ENCODE measurements at regions not wholly inside any gene's neighbourhood (a gene's known extent, or its start where the extent isn't known, plus 50 kb on each side); places are given as distances from the start of the nearest gene placed in this dataset.
"Not testable (repeated sequence)": the region's sequence is repeated elsewhere in the genome, so short reads cannot be mapped to it uniquely, and the experiment has no call there.

- WGBS, 2 experiments = 80 to 84% methylated on average over 6 of the region's 8 CpGs
- not testable (repeated sequence) for H3K36me3 ChIP-seq (ENCODE audit: control insufficient read depth, insufficient read depth, low read length)
Observed at GRCh38 chr1:221971035-221971434, 229.1 kb upstream of the DUSP10 start.

GRCh38 chr1:221969298-221969858 is 227.5 kb upstream of the DUSP10 start:
- H3K36me3 ChIP-seq (ENCODE audit: control insufficient read depth, insufficient read depth, low read length); H3K27ac ChIP-seq (ENCODE audit: insufficient read depth, low read depth, low read length, poor library complexity, severe bottlenecking); H3K27me3 ChIP-seq (ENCODE audit: control insufficient read depth, insufficient read depth, low read length, poor library complexity, severe bottlenecking); H3K4me1 ChIP-seq (ENCODE audit: control insufficient read depth, insufficient read depth, low read length); H3K9me3 ChIP-seq (ENCODE audit: control insufficient read depth, low read length); H3K4me3 ChIP-seq (ENCODE audit: insufficient read depth, low read depth, low read length): not testable (repeated sequence)
- WGBS, 2 experiments = 96 to 97% methylated on average over 6 of the region's 6 CpGs

More at GRCh38 chr1:221971035-221971434, 229.1 kb upstream of the DUSP10 start:
- H3K27ac ChIP-seq (ENCODE audit: insufficient read depth, low read depth, low read length, poor library complexity, severe bottlenecking); H3K9me3 ChIP-seq (ENCODE audit: control insufficient read depth, low read length); H3K4me3 ChIP-seq (ENCODE audit: insufficient read depth, low read depth, low read length); H3K27me3 ChIP-seq (ENCODE audit: control insufficient read depth, insufficient read depth, low read length, poor library complexity, severe bottlenecking); H3K4me1 ChIP-seq (ENCODE audit: control insufficient read depth, insufficient read depth, low read length): not testable (repeated sequence)

DNA sequence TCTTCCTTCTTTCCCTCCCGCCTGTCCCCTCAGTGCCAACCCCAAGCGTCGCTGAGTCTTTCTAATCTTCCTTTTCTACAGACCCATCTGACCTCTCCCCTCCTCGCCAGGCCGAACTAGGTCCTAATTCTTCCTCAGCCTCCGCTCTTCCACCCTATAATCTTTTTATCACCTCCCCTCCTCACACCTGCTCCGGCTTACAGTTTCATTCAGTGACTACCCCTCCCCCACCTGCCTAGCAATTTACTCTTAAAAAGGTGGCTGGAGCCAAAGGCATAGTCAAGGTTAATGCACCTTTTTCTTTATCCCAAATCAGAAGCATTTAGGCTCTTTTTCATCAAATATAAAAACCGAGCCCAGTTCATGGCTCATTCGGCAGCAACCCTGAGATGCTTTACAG is 225.6 kb upstream of the DUSP10 start:
- 79% methylated on average over 7 to 9 of the region's 9 CpGs for WGBS, 2 experiments
- H3K9me3 ChIP-seq (ENCODE audit: control insufficient read depth, low read length); H3K4me1 ChIP-seq (ENCODE audit: control insufficient read depth, insufficient read depth, low read length): not testable (repeated sequence)

DNA sequence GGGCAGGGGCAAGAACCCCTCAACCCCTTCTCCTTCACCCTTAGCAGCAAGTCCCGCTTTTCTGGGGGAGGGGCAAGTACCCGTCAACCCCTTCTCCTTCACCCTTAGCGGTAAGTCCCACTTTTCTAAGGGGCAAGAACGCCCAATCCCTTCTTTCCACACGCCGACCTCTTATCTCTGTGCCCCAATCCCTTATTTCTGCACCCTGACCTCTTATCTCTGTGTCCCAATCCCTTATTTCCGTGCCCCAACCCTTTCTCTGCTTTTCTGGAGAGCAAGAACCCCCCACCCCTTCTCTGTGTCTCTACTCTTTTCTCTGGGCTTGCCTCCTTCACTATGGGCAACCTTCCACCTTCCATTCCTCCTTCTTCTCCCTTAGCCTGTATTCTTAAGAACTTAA is 225.0 kb upstream of the DUSP10 start:
- H3K36me3 ChIP-seq (ENCODE audit: control insufficient read depth, insufficient read depth, low read length); H3K4me3 ChIP-seq (ENCODE audit: insufficient read depth, low read depth, low read length); H3K27me3 ChIP-seq (ENCODE audit: control insufficient read depth, insufficient read depth, low read length, poor library complexity, severe bottlenecking); H3K9me3 ChIP-seq (ENCODE audit: control insufficient read depth, low read length); H3K27ac ChIP-seq (ENCODE audit: insufficient read depth, low read depth, low read length, poor library complexity, severe bottlenecking); H3K4me1 ChIP-seq (ENCODE audit: control insufficient read depth, insufficient read depth, low read length): not testable (repeated sequence)
- WGBS, 2 experiments = 93 to 96% methylated on average over 7 of the region's 7 CpGs

More for the DNA sequence above, 225.6 kb upstream of the DUSP10 start:
- not testable (repeated sequence) for H3K4me3 ChIP-seq (ENCODE audit: insufficient read depth, low read depth, low read length); H3K27ac ChIP-seq (ENCODE audit: insufficient read depth, low read depth, low read length, poor library complexity, severe bottlenecking); H3K36me3 ChIP-seq (ENCODE audit: control insufficient read depth, insufficient read depth, low read length); H3K27me3 ChIP-seq (ENCODE audit: control insufficient read depth, insufficient read depth, low read length, poor library complexity, severe bottlenecking)

GRCh38 chr1:221965891-221966290 is 224.0 kb upstream of the DUSP10 start:
- WGBS, 2 experiments = 75 to 78% methylated on average over 6 of the region's 6 CpGs
- H3K9me3 ChIP-seq (ENCODE audit: control insufficient read depth, low read length) = not testable (repeated sequence)

GRCh38 chr1:221965252-221965651 is 223.4 kb upstream of the DUSP10 start:
- H3K27ac ChIP-seq (ENCODE audit: insufficient read depth, low read depth, low read length, poor library complexity, severe bottlenecking) = no peak overlapping the region
- 96 to 98% methylated on average over 2 of the region's 3 CpGs for WGBS, 2 experiments
- H3K9me3 ChIP-seq (ENCODE audit: control insufficient read depth, low read length) = no peaks in the 10 kb centered on the region
- H3K4me3 ChIP-seq (ENCODE audit: insufficient read depth, low read depth, low read length) = no peak overlapping the region
- no peaks in the 10 kb centered on the region for H3K4me1 ChIP-seq (ENCODE audit: control insufficient read depth, insufficient read depth, low read length)
- no peaks in the 10 kb centered on the region for H3K36me3 ChIP-seq (ENCODE audit: control insufficient read depth, insufficient read depth, low read length)
- no peaks in the 10 kb centered on the region for H3K27me3 ChIP-seq (ENCODE audit: control insufficient read depth, insufficient read depth, low read length, poor library complexity, severe bottlenecking)

More at GRCh38 chr1:221965891-221966290, 224.0 kb upstream of the DUSP10 start:
- H3K27me3 ChIP-seq (ENCODE audit: control insufficient read depth, insufficient read depth, low read length, poor library complexity, severe bottlenecking); H3K36me3 ChIP-seq (ENCODE audit: control insufficient read depth, insufficient read depth, low read length); H3K27ac ChIP-seq (ENCODE audit: insufficient read depth, low read depth, low read length, poor library complexity, severe bottlenecking); H3K4me3 ChIP-seq (ENCODE audit: insufficient read depth, low read depth, low read length); H3K4me1 ChIP-seq (ENCODE audit: control insufficient read depth, insufficient read depth, low read length): not testable (repeated sequence)

GRCh38 chr1:221963742-221964141 is 221.9 kb upstream of the DUSP10 start:
- Histone ChIP-seq H3K27ac (ENCODE audit: insufficient read depth, low read depth, low read length, poor library complexity, severe bottlenecking) (no peak overlapping the region), H3K36me3 (ENCODE audit: control insufficient read depth, insufficient read depth, low read length) (no peaks in the 10 kb centered on the region), H3K4me3 (ENCODE audit: insufficient read depth, low read depth, low read length) (no peak overlapping the region), H3K9me3 (ENCODE audit: control insufficient read depth, low read length) (no peaks in the 10 kb centered on the region), H3K27me3 (ENCODE audit: control insufficient read depth, insufficient read depth, low read length, poor library complexity, severe bottlenecking) (no peaks in the 10 kb centered on the region), H3K4me1 (ENCODE audit: control insufficient read depth, insufficient read depth, low read length) (no peaks in the 10 kb centered on the region)
- 90 to 94% methylated on average over 1 of the region's 1 CpG for WGBS, 2 experiments

- Histone ChIP-seq H3K36me3 (ENCODE audit: control insufficient read depth, insufficient read depth, low read length) (no peaks in the 10 kb centered on the region), H3K4me3 (ENCODE audit: insufficient read depth, low read depth, low read length) (no peak overlapping the region), H3K9me3 (ENCODE audit: control insufficient read depth, low read length) (no peaks in the 10 kb centered on the region), H3K27ac (ENCODE audit: insufficient read depth, low read depth, low read length, poor library complexity, severe bottlenecking) (no peak overlapping the region), H3K27me3 (ENCODE audit: control insufficient read depth, insufficient read depth, low read length, poor library complexity, severe bottlenecking) (no peaks in the 10 kb centered on the region), H3K4me1 (ENCODE audit: control insufficient read depth, insufficient read depth, low read length) (no peaks in the 10 kb centered on the region)
- WGBS, 2 experiments = 89 to 93% methylated on average over 4 of the region's 4 CpGs
Observed at GRCh38 chr1:221962385-221962784, 220.5 kb upstream of the DUSP10 start.

DNA sequence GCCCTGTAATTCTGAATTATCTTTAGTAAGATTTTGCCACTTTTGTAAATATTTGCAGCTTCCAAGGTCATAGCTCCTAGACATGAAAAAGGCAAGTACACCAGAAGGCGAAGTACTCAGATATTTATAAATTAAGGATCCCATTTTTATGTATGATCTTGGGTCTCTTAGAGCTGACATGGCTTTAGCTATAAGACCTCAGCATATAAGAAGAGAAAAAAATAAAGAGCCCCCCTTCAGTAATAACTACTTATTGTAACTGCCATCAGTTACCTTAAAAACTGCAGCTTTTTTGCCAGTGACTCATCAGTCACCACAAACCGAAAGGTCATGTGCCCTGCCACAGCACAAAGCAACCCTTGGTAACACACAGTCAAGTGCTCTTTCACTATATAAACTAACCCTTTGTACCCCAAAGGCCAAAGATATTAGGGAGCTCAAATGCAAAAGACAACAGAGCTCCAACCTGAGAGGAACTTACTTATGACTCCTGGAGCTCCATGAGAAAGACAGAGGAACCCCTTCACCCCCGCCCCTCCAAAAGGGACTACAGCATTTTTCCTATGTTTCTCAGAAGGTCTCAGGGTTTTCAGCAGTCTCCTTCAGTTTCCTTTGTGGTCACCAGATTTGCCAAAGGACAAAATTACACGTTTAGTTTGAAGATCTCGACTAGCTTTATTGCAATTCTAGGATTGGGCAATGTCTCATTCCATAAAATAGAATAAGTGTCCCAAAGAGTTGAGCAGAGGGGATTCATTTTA is 219.8 kb upstream of the DUSP10 start:
- H3K4me1 ChIP-seq (ENCODE audit: control insufficient read depth, insufficient read depth, low read length) = no peaks in the 10 kb centered on the region
- no peaks in the 10 kb centered on the region for H3K27me3 ChIP-seq (ENCODE audit: control insufficient read depth, insufficient read depth, low read length, poor library complexity, severe bottlenecking)
- no peaks in the 10 kb centered on the region for H3K36me3 ChIP-seq (ENCODE audit: control insufficient read depth, insufficient read depth, low read length)
- WGBS, 2 experiments = 71 to 87% methylated on average over 4 of the region's 5 CpGs
- no peaks in the 10 kb centered on the region for H3K9me3 ChIP-seq (ENCODE audit: control insufficient read depth, low read length)
- H3K27ac ChIP-seq (ENCODE audit: insufficient read depth, low read depth, low read length, poor library complexity, severe bottlenecking) = no peak overlapping the region
- H3K4me3 ChIP-seq (ENCODE audit: insufficient read depth, low read depth, low read length) = no peak overlapping the region

GRCh38 chr1:221958161-221958562 is 216.3 kb upstream of the DUSP10 start:
- not testable (repeated sequence) for H3K27ac ChIP-seq (ENCODE audit: insufficient read depth, low read depth, low read length, poor library complexity, severe bottlenecking); H3K4me1 ChIP-seq (ENCODE audit: control insufficient read depth, insufficient read depth, low read length); H3K4me3 ChIP-seq (ENCODE audit: insufficient read depth, low read depth, low read length); H3K9me3 ChIP-seq (ENCODE audit: control insufficient read depth, low read length); H3K27me3 ChIP-seq (ENCODE audit: control insufficient read depth, insufficient read depth, low read length, poor library complexity, severe bottlenecking); H3K36me3 ChIP-seq (ENCODE audit: control insufficient read depth, insufficient read depth, low read length)
- 98 to 99% methylated on average over 2 of the region's 2 CpGs for WGBS, 2 experiments
